ENCODE measurements at regions not wholly inside any gene's neighbourhood (a gene's known extent, or its start where the extent isn't known, plus 50 kb on each side); places are given as distances from the start of the nearest gene placed in this dataset.

- no peak for DNase-seq (ENCODE audit: low read depth, low spot score)
Measured at GRCh38 chr10:109270173-109270572, 653.1 kb downstream of the XPNPEP1 start.

GRCh38 chr10:109264004-109264403 lies 659.3 kb downstream of the XPNPEP1 start:
- Histone ChIP-seq H3K27ac (ENCODE audit: low read length) (no peak overlapping the region), H3K36me3 (ENCODE audit: control insufficient read depth, insufficient read depth, low read length) (no peaks in the 10 kb centered on the region), H3K27me3 (ENCODE audit: control insufficient read depth, insufficient read depth, low read length) (no peaks in the 10 kb centered on the region), H3K4me3 (ENCODE audit: low read depth in 2 of 2, low read length in 2 of 2) (no peak overlapping the region), H3K4me1 (ENCODE audit: control insufficient read depth, insufficient read depth, low read length) (no peaks in the 10 kb centered on the region), H3K9me3 (ENCODE audit: control insufficient read depth, insufficient read depth, low read depth, low read length) (no peaks in the 10 kb centered on the region)
- no peak for DNase-seq (ENCODE audit: low read depth, low spot score)
- no peak for TF ChIP-seq SIN3A (IDR thresholded peaks at IDR 0.05; ENCODE audit: borderline replicate concordance, insufficient read depth, low read depth, low read length)
- no peak for TF ChIP-seq POLR2AphosphoS5 (IDR thresholded peaks at IDR 0.05; ENCODE audit: low read depth, low read length)
- intact Hi-C loops (cut with micrococcal nuclease; ENCODE audit: unreplicated experiment) (no loop called here), in situ Hi-C loops (cut with HindIII; ENCODE audit: low pct_unique_long_range_greater_than_20kb, low sequenced_read_pairs) (no loop called here)
- BruUV-seq (replicated peaks), result no TSS peak
- ChIA-PET POLR2A (no interaction called here), CTCF (no interaction called here)
- no peak for ATAC-seq

More at GRCh38 chr10:109270173-109270572, 653.1 kb downstream of the XPNPEP1 start:
- no peak for TF ChIP-seq REST (IDR thresholded peaks at IDR 0.05; ENCODE audit: insufficient read depth in 1 of 2, low read depth in 2 of 2, low read length in 1 of 2)
- TF ChIP-seq SIN3A (IDR thresholded peaks at IDR 0.05; ENCODE audit: borderline replicate concordance, insufficient read depth, low read depth, low read length), result no peak
- TF ChIP-seq TCF7L2 (IDR thresholded peaks at IDR 0.05; ENCODE audit: low read depth, low read length), result no peak
- TF ChIP-seq CTCF (IDR thresholded peaks at IDR 0.05), result no peak
- no peak for TF ChIP-seq POLR2AphosphoS5 (IDR thresholded peaks at IDR 0.05; ENCODE audit: low read depth, low read length)
- Histone ChIP-seq H3K27ac (ENCODE audit: low read length) (no peak overlapping the region), H3K36me3 (ENCODE audit: control insufficient read depth, insufficient read depth, low read length) (no peaks in the 10 kb centered on the region), H3K4me1 (ENCODE audit: control insufficient read depth, insufficient read depth, low read length) (no peaks in the 10 kb centered on the region), H3K4me3 (ENCODE audit: low read depth in 2 of 2, low read length in 2 of 2) (no peak overlapping the region), H3K9me3 (ENCODE audit: control insufficient read depth, insufficient read depth, low read depth, low read length) (no peaks in the 10 kb centered on the region), H3K27me3 (ENCODE audit: control insufficient read depth, insufficient read depth, low read length) (no peaks in the 10 kb centered on the region)
- BruUV-seq (replicated peaks), result no TSS peak
- intact Hi-C loops (cut with micrococcal nuclease; ENCODE audit: unreplicated experiment), result no loop called here
- ChIA-PET CTCF (no interaction called here), POLR2A (no interaction called here)
- ATAC-seq, result no peak
- in situ Hi-C loops (cut with HindIII; ENCODE audit: low pct_unique_long_range_greater_than_20kb, low sequenced_read_pairs), result no loop called here

GRCh38 chr10:109261231-109261630 lies 662.1 kb downstream of the XPNPEP1 start:
- intact Hi-C loops (cut with micrococcal nuclease; ENCODE audit: unreplicated experiment) (no loop called here), in situ Hi-C loops (cut with HindIII; ENCODE audit: low pct_unique_long_range_greater_than_20kb, low sequenced_read_pairs) (no loop called here)
- ChIA-PET CTCF (no interaction called here), POLR2A (no interaction called here)
- DNase-seq (ENCODE audit: low read depth, low spot score) (no peak), ATAC-seq (no peak)
- Histone ChIP-seq H3K4me3 (ENCODE audit: low read depth in 2 of 2, low read length in 2 of 2) (no peak overlapping the region), H3K9me3 (ENCODE audit: control insufficient read depth, insufficient read depth, low read depth, low read length) (no peaks in the 10 kb centered on the region), H3K27ac (ENCODE audit: low read length) (no peak overlapping the region), H3K36me3 (ENCODE audit: control insufficient read depth, insufficient read depth, low read length) (no peaks in the 10 kb centered on the region), H3K27me3 (ENCODE audit: control insufficient read depth, insufficient read depth, low read length) (no peaks in the 10 kb centered on the region), H3K4me1 (ENCODE audit: control insufficient read depth, insufficient read depth, low read length) (no peaks in the 10 kb centered on the region)
- no peak for TF ChIP-seq REST (IDR thresholded peaks at IDR 0.05; ENCODE audit: insufficient read depth in 1 of 2, low read depth in 2 of 2, low read length in 1 of 2)
- TF ChIP-seq POLR2AphosphoS5 (IDR thresholded peaks at IDR 0.05; ENCODE audit: low read depth, low read length), result no peak
- TF ChIP-seq SIN3A (IDR thresholded peaks at IDR 0.05; ENCODE audit: borderline replicate concordance, insufficient read depth, low read depth, low read length), result no peak
- no peak for TF ChIP-seq CTCF (IDR thresholded peaks at IDR 0.05)
- no peak for TF ChIP-seq TCF7L2 (IDR thresholded peaks at IDR 0.05; ENCODE audit: low read depth, low read length)
- BruUV-seq (replicated peaks), result no TSS peak

Data from Panc1 (cell line).